GM23338 (cell line): ENCODE measurements at regions not wholly inside any gene's neighbourhood (a gene's known extent, or its start where the extent isn't known, plus 50 kb on each side); places are given as distances from the start of the nearest gene placed in this dataset.

Source experiments
- ATAC-seq: fragments of 200-7000 bp; cut with Tn5 transposase; 3 replicates; pipeline ENCODE4 v1.9.1; 2020
- DNase-seq: peaks from one replicate; pipeline ENCODE4 v3.0.0-alpha.2; 2015; ENCODE audit warnings: low spot score
- H2AFZ ChIP-seq: fragments of 200-600 bp; sonication (generic); 2 replicates; pipeline ENCODE4 v1.8.0; 2016; ENCODE audit warnings: antibody characterized with exemption, mild to moderate bottlenecking, moderate library complexity
- H3F3A ChIP-seq: fragments of 200-600 bp; sonication (generic); replicated peaks from 2 replicates; pipeline ENCODE4 v1.8.0; 2017; ENCODE audit warnings: antibody characterized with exemption, mixed run types, low read depth
- H3K27ac ChIP-seq: fragments of 200-600 bp; sonication (generic); 2 replicates; pipeline ENCODE4 v1.6.1; 2016; ENCODE audit warnings: low read depth
- H3K27me3 ChIP-seq: fragments of 200-600 bp; sonication (generic); 2 replicates; pipeline ENCODE4 v1.8.0; 2016; ENCODE audit warnings: mild to moderate bottlenecking, mixed run types, moderate library complexity; ENCODE audit not compliant: insufficient read depth
- H3K36me3 ChIP-seq: fragments of 200-600 bp; sonication (generic); 2 replicates; pipeline ENCODE4 v1.8.0; 2016; ENCODE audit warnings: mild to moderate bottlenecking; ENCODE audit not compliant: insufficient read depth
- H3K4me1 ChIP-seq: fragments of 200-600 bp; sonication (generic); 2 replicates; pipeline ENCODE4 v1.8.0; 2016; ENCODE audit warnings: mild to moderate bottlenecking, moderate library complexity; ENCODE audit not compliant: insufficient read depth
- H3K4me2 ChIP-seq: fragments of 200-600 bp; sonication (generic); 2 replicates; pipeline ENCODE4 v1.7.1; 2017; ENCODE audit warnings: mixed run types
- H3K4me3 ChIP-seq: fragments of 200-600 bp; sonication (generic); 2 replicates; pipeline ENCODE4 v1.6.1; 2016; ENCODE audit warnings: mixed run types
- H3K79me2 ChIP-seq: fragments of 200-600 bp; sonication (generic); replicated peaks from 2 replicates; pipeline ENCODE4 v1.8.0; 2017; ENCODE audit warnings: mild to moderate bottlenecking; ENCODE audit not compliant: insufficient read depth
- H3K9me2 ChIP-seq: fragments of 200-600 bp; sonication (generic); 2 replicates; pipeline ENCODE4 v1.8.0; 2017; ENCODE audit not compliant: insufficient read depth
- H4K20me1 ChIP-seq: fragments of 200-600 bp; sonication (generic); replicated peaks from 2 replicates; pipeline ENCODE4 v1.8.0; 2017; ENCODE audit warnings: mild to moderate bottlenecking; ENCODE audit not compliant: insufficient read depth
- H3K27ac Mint-ChIP-seq: 2 replicates; pipeline ENCODE4 v1.8.0; 2020; ENCODE audit warnings: inconsistent platforms, mild to moderate bottlenecking, moderate library complexity, mixed read lengths
- H3K27me3 Mint-ChIP-seq: 3 replicates; pipeline ENCODE4 v1.8.0; 2022; ENCODE audit warnings: low read depth, mild to moderate bottlenecking, moderate library complexity, mixed read lengths, inconsistent platforms; ENCODE audit not compliant: insufficient read depth, poor library complexity
- H3K36me3 Mint-ChIP-seq: 3 replicates; pipeline ENCODE4 v1.8.0; 2021; ENCODE audit warnings: low read depth, mild to moderate bottlenecking, inconsistent platforms, moderate library complexity, mixed read lengths
- H3K4me1 Mint-ChIP-seq: 3 replicates; pipeline ENCODE4 v1.8.0; 2020; ENCODE audit warnings: mild to moderate bottlenecking, inconsistent platforms, mixed read lengths
- H3K4me3 Mint-ChIP-seq: 3 replicates; pipeline ENCODE4 v1.8.0; 2021; ENCODE audit warnings: moderate library complexity, mild to moderate bottlenecking, inconsistent platforms, mixed read lengths
- H3K9me3 Mint-ChIP-seq: 3 replicates; pipeline ENCODE4 v1.8.0; 2020; ENCODE audit warnings: moderate library complexity, mild to moderate bottlenecking, inconsistent platforms, mixed read lengths
- CREB1 ChIP-seq: fragments of 250-450 bp; sonication (Bioruptor Pico); IDR thresholded peaks from 2 replicates; pipeline ENCODE4 v1.5.0; 2020; ENCODE audit warnings: low read depth, mild to moderate bottlenecking, moderate library complexity
- CTCF ChIP-seq, 2 experiments: fragments of 200-600 bp in 1 of 2; sonication (generic) in 1 of 2; conservative IDR thresholded peaks; 2 replicates each; pipeline versions ENCODE4 v1.5.1 to v1.6.1; 2016 to 2017; ENCODE audit warnings: antibody characterized with exemption in 2 of 2, low read depth in 2 of 2, mild to moderate bottlenecking in 2 of 2, moderate library complexity in 1 of 2
- ETS1 ChIP-seq: IDR thresholded peaks from 2 replicates; pipeline ENCODE4 v1.6.1; 2016; ENCODE audit warnings: antibody characterized with exemption
- EZH2 ChIP-seq: fragments of 200-600 bp; sonication (generic); IDR thresholded peaks from one replicate; pipeline ENCODE4 v1.8.0; 2017; ENCODE audit warnings: antibody characterized with exemption, mild to moderate bottlenecking, low read depth; ENCODE audit not compliant: unreplicated experiment
- EZH2phosphoT487 ChIP-seq: fragments of 200-600 bp; sonication (generic); IDR thresholded peaks from one replicate; pipeline ENCODE4 v1.8.1; 2018; ENCODE audit warnings: antibody characterized with exemption; ENCODE audit not compliant: unreplicated experiment
- JUNB ChIP-seq: IDR thresholded peaks from one replicate; pipeline ENCODE4 v1.6.1; 2016; ENCODE audit warnings: antibody characterized with exemption; ENCODE audit not compliant: unreplicated experiment
- NANOG ChIP-seq: IDR thresholded peaks from 2 replicates; pipeline ENCODE4 v1.6.1; 2016; ENCODE audit warnings: antibody characterized with exemption, borderline replicate concordance
- POLR2AphosphoS5 ChIP-seq: IDR thresholded peaks from 2 replicates; pipeline ENCODE4 v1.6.1; 2016; ENCODE audit warnings: antibody characterized with exemption, low read depth
- REST ChIP-seq: IDR thresholded peaks from one replicate; pipeline ENCODE4 v1.6.1; 2018; ENCODE audit warnings: antibody characterized with exemption; ENCODE audit not compliant: unreplicated experiment
- STAT1 ChIP-seq: IDR thresholded peaks from one replicate; pipeline ENCODE4 v1.6.1; 2016; ENCODE audit warnings: antibody characterized with exemption; ENCODE audit not compliant: unreplicated experiment
- ZNF114 ChIP-seq: fragments of 250-450 bp; sonication (Bioruptor Pico); IDR thresholded peaks from 2 replicates; pipeline ENCODE4 v1.5.0; 2020; ENCODE audit warnings: mild to moderate bottlenecking, moderate library complexity
- ZNF331 ChIP-seq: fragments of 250-450 bp; sonication (Bioruptor Pico); IDR thresholded peaks from 2 replicates; pipeline ENCODE4 v1.5.0; 2020; ENCODE audit warnings: low read depth, mild to moderate bottlenecking, moderate library complexity
- ZNF462 ChIP-seq: fragments of 250-450 bp; sonication (Bioruptor Pico); IDR thresholded peaks from 2 replicates; pipeline ENCODE4 v1.5.0; 2020; ENCODE audit warnings: mild to moderate bottlenecking, moderate library complexity

GRCh38 chr13:34422956-34423355 lies 519.1 kb upstream of the NBEA start:
- H3K9me2 ChIP-seq, result peaks cover 18% of the 10 kb centered on the region; the same call in 1 of the 2 replicates

More at GRCh38 chr13:34422956-34423355, 519.1 kb upstream of the NBEA start:
- no peak overlapping the region for H3K4me3 ChIP-seq
- H3F3A ChIP-seq, result no peaks in the 10 kb centered on the region
- Mint-ChIP-seq H3K4me1 (peaks cover 12% of the 10 kb centered on the region), H3K4me3 (no peak overlapping the region), H3K9me3 (no peaks in the 10 kb centered on the region), H3K36me3 (no peaks in the 10 kb centered on the region; the same call in 2 of the 3 replicates), H3K27ac (no peak overlapping the region), H3K27me3 (peaks cover 2% of the 10 kb centered on the region)
- no peaks in the 10 kb centered on the region for H4K20me1 ChIP-seq
- no peak overlapping the region for H3K27ac ChIP-seq
- H3K27me3 ChIP-seq, result no peaks in the 10 kb centered on the region
- H3K79me2 ChIP-seq, result no peaks in the 10 kb centered on the region
- H3K4me2 ChIP-seq, result no peak overlapping the region
- peaks cover 13% of the 10 kb centered on the region; the same call in 1 of the 2 replicates for H3K4me1 ChIP-seq
- H3K36me3 ChIP-seq, result no peaks in the 10 kb centered on the region
- TF ChIP-seq ZNF331 (CRISPR knock-in tag) (no peak), REST (no peak), JUNB (no peak), ETS1 (no peak), STAT1 (no peak), ZNF462 (CRISPR knock-in tag) (no peak), NANOG (no peak), EZH2 (no peak), POLR2AphosphoS5 (no peak), CREB1 (no peak), ZNF114 (CRISPR knock-in tag) (no peak), EZH2phosphoT487 (no peak), CTCF (conservative IDR thresholded peaks at IDR 0.05; ENCODE audit: low read depth in 2 of 2) (no peak)
- DNase-seq (no peak), ATAC-seq (no peak)
- H2AFZ ChIP-seq, result 0 out of 2 replicates have a peak overlapping the region, but pooled peaks have one; percentile 23
